CD14-positive monocyte (primary cell): ENCODE measurements at regions not wholly inside any gene's neighbourhood (a gene's known extent, or its start where the extent isn't known, plus 50 kb on each side); places are given as distances from the start of the nearest gene placed in this dataset.

Experiments
- DNase-seq, 3 donors: peaks; one replicate each; pipeline ENCODE4 v3.0.0-alpha.2; 2011 to 2022
- H2AFZ ChIP-seq: 2 replicates; pipeline ENCODE4 v1.6.0; 2012; ENCODE audit warnings: mild to moderate bottlenecking, low read depth, low read length, inconsistent platforms; ENCODE audit not compliant: insufficient read depth, poor library complexity, severe bottlenecking
- H3K27ac ChIP-seq, 2 donors: 1 replicate in 1 of 2; 2 replicates in 1 of 2; pipeline ENCODE4 v1.5.1; 2012 to 2013; ENCODE audit warnings: low read length in 2 of 2, control low read depth in 1 of 2, inconsistent platforms in 1 of 2, low read depth in 1 of 2, mild to moderate bottlenecking in 1 of 2
- H3K27me3 ChIP-seq, 2 donors: one replicate each; pipeline versions ENCODE4 v1.6.0 to v1.6.1; 2011 to 2013; ENCODE audit warnings: low read length in 2 of 2; ENCODE audit not compliant: control insufficient read depth in 2 of 2, insufficient read depth in 2 of 2
- H3K36me3 ChIP-seq, 2 donors: replicated peaks in 1 of 2; 1 replicate in 1 of 2; 2 replicates in 1 of 2; pipeline versions ENCODE4 v1.5.1 to v1.6.1; 2012 to 2013; ENCODE audit warnings: low read length in 2 of 2, control low read depth in 1 of 2, inconsistent platforms in 1 of 2, mild to moderate bottlenecking in 1 of 2; ENCODE audit not compliant: insufficient read depth in 2 of 2, control insufficient read depth in 1 of 2
- H3K4me1 ChIP-seq, 2 donors: 1 replicate in 1 of 2; 2 replicates in 1 of 2; pipeline versions ENCODE4 v1.5.1 to v1.6.1; 2012 to 2013; ENCODE audit warnings: low read length in 2 of 2, control low read depth in 1 of 2, inconsistent platforms in 1 of 2, mild to moderate bottlenecking in 1 of 2, moderate library complexity in 1 of 2; ENCODE audit not compliant: insufficient read depth in 2 of 2, control insufficient read depth in 1 of 2
- H3K4me2 ChIP-seq: replicated peaks from 2 replicates; pipeline ENCODE3; 2012; ENCODE audit warnings: low read length, moderate library complexity, mild to moderate bottlenecking; ENCODE audit not compliant: poor library complexity, severe bottlenecking; ENCODE audit errors: extremely low read depth
- H3K4me3 ChIP-seq, 3 experiments: fragments of 200-600 bp in 1 of 3; sonication (generic) in 1 of 3; replicated peaks in 1 of 3; 1 replicate in 2 of 3; 2 replicates in 1 of 3; pipeline ENCODE4 v1.5.1; 2011 to 2013; ENCODE audit warnings: low read length in 3 of 3, mild to moderate bottlenecking in 3 of 3, control low read depth in 2 of 3, low read depth in 2 of 3, inconsistent platforms in 1 of 3, moderate library complexity in 1 of 3
- H3K79me2 ChIP-seq: 2 replicates; pipeline ENCODE4 v1.6.0; 2012; ENCODE audit warnings: mild to moderate bottlenecking, control low read depth, inconsistent platforms, low read length, moderate library complexity; ENCODE audit not compliant: insufficient read depth
- H3K9ac ChIP-seq: 2 replicates; pipeline ENCODE4 v1.6.0; 2017; ENCODE audit warnings: low read length, mild to moderate bottlenecking; ENCODE audit not compliant: insufficient read depth, poor library complexity, severe bottlenecking
- H3K9me3 ChIP-seq, 2 donors: replicated peaks in 1 of 2; 1 replicate in 1 of 2; 2 replicates in 1 of 2; pipeline versions ENCODE4 v1.5.1 to v1.6.1; 2012 to 2013; ENCODE audit warnings: low read length in 2 of 2, control low read depth in 1 of 2; ENCODE audit not compliant: control insufficient read depth in 1 of 2, insufficient read depth in 1 of 2
- H4K20me1 ChIP-seq: 2 replicates; pipeline ENCODE4 v1.6.0; 2012; ENCODE audit warnings: mild to moderate bottlenecking, low read length, control low read depth, moderate library complexity; ENCODE audit not compliant: insufficient read depth
- H3K27ac Mint-ChIP-seq, 7 donors: one replicate each; pipeline ENCODE4 v1.8.0; 2020; ENCODE audit warnings: mild to moderate bottlenecking in 7 of 7, mixed read lengths in 7 of 7, moderate library complexity in 6 of 7, inconsistent platforms in 2 of 7
- H3K27me3 Mint-ChIP-seq, 3 donors: one replicate each; pipeline ENCODE4 v1.8.0; 2021 to 2022; ENCODE audit warnings: low read depth in 3 of 3, mild to moderate bottlenecking in 3 of 3, mixed read lengths in 3 of 3, moderate library complexity in 3 of 3, inconsistent platforms in 1 of 3
- H3K36me3 Mint-ChIP-seq, 2 donors: one replicate each; pipeline ENCODE4 v1.8.0; 2020; ENCODE audit warnings: mixed read lengths in 2 of 2, inconsistent platforms in 1 of 2, mild to moderate bottlenecking in 1 of 2
- H3K4me1 Mint-ChIP-seq: one replicate; pipeline ENCODE4 v1.8.0; 2020; ENCODE audit warnings: mild to moderate bottlenecking, mixed read lengths
- H3K4me3 Mint-ChIP-seq, 2 donors: one replicate each; pipeline ENCODE4 v1.8.0; 2020; ENCODE audit warnings: mild to moderate bottlenecking in 2 of 2, mixed read lengths in 2 of 2, moderate library complexity in 1 of 2
- H3K9me3 Mint-ChIP-seq, 7 donors: one replicate each; pipeline ENCODE4 v1.8.0; 2020 to 2022; ENCODE audit warnings: mixed read lengths in 7 of 7, mild to moderate bottlenecking in 6 of 7, moderate library complexity in 6 of 7, inconsistent platforms in 2 of 7
- CTCF ChIP-seq: fragments of 200-600 bp; IDR thresholded peaks from one replicate; pipeline ENCODE4 v1.8.0; 2022; ENCODE audit warnings: antibody characterized with exemption, mild to moderate bottlenecking
- WGBS: methylation state at CpG from one replicate; pipeline ENCODE4 v1.1.5; 2013; ENCODE audit warnings: missing lambda C conversion rate; ENCODE audit not compliant: insufficient coverage; 5-methylcytosine and 5-hydroxymethylcytosine counted together
- intact Hi-C, 2 donors: fragments of 100-400 bp; cut with micrococcal nuclease; formaldehyde crosslinking; loops; one replicate each; pipeline versions ENCODE4 v1.15.0 to v1.15.1; 2023

DNA sequence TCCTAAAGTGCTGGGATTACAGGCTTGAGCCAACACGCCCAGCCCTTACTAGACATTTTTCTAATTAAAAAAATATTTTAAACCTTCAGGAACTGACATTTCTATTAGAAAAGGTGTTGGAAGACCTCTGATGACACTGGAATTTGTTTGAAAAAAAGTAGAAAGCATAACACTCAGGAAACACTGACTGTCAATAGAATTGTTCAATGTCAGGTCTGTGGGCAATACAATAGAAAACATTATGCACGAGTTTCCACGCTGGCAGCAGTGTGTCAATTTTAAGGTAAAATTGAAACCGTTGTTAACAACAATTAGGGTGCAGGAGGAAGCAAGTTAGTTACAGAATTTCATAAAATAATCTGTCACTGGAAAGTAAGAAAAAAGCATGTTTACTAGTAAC is 140.7 kb upstream of the KLHL4 start:
- no peaks in the 10 kb centered on the region for H3K36me3 ChIP-seq
- no peaks in the 10 kb centered on the region for H4K20me1 ChIP-seq
- no peak overlapping the region for H3K4me3 ChIP-seq
- H2AFZ ChIP-seq, result no peak overlapping the region
- no CpG with 5 or more reads among the region's 4 CpGs for WGBS
- no peak for TF ChIP-seq CTCF
- no peaks in the 10 kb centered on the region for H3K9me3 ChIP-seq
- H3K4me2 ChIP-seq, result no peak overlapping the region
- no peaks in the 10 kb centered on the region for H3K79me2 ChIP-seq
- H3K9ac ChIP-seq, result no peak overlapping the region
- peaks cover 0 to 4% (median 0%) of the 10 kb centered on the region in 7 donors for H3K9me3 Mint-ChIP-seq
- H3K27me3 ChIP-seq, result no peaks in the 10 kb centered on the region
- no peak for DNase-seq
- H3K4me3 Mint-ChIP-seq, result no peak overlapping the region
- peaks cover 0 to 8% (median 0%) of the 10 kb centered on the region in 3 donors for H3K27me3 Mint-ChIP-seq
- no peaks in the 10 kb centered on the region for H3K4me1 Mint-ChIP-seq
- intact Hi-C loops, result no loop called here
- no peaks in the 10 kb centered on the region for H3K36me3 Mint-ChIP-seq
- no peaks in the 10 kb centered on the region for H3K4me1 ChIP-seq
- H3K27ac Mint-ChIP-seq, result no peak overlapping the region
- no peak overlapping the region for H3K27ac ChIP-seq

- H3K9me3 ChIP-seq, result no peaks in the 10 kb centered on the region
- H3K4me3 ChIP-seq, result no peak overlapping the region
- DNase-seq, result no peak
- intact Hi-C loops, result no loop called here
- H3K9me3 Mint-ChIP-seq, result no peaks in the 10 kb centered on the region
- no peaks in the 10 kb centered on the region for H3K4me1 Mint-ChIP-seq
- H2AFZ ChIP-seq, result no peak overlapping the region
- no peak overlapping the region for H3K4me3 Mint-ChIP-seq
- no peaks in the 10 kb centered on the region for H3K27me3 Mint-ChIP-seq
- H3K36me3 ChIP-seq, result no peaks in the 10 kb centered on the region
- H3K27ac ChIP-seq, result no peak overlapping the region
- TF ChIP-seq CTCF, result no peak
- H3K9ac ChIP-seq, result no peak overlapping the region
- H4K20me1 ChIP-seq, result no peaks in the 10 kb centered on the region
- no peaks in the 10 kb centered on the region for H3K4me1 ChIP-seq
- H3K27me3 ChIP-seq, result no peaks in the 10 kb centered on the region
- no peaks in the 10 kb centered on the region for H3K79me2 ChIP-seq
- no peak overlapping the region for H3K27ac Mint-ChIP-seq
- no peak overlapping the region for H3K4me2 ChIP-seq
- H3K36me3 Mint-ChIP-seq, result no peaks in the 10 kb centered on the region
- WGBS, result no CpG with 5 or more reads among the region's 1 CpG
Observed at GRCh38 chrX:87388381-87388780, 129.2 kb upstream of the KLHL4 start.
